HEK293 (cell line): ENCODE measurements at regions not wholly inside any gene's neighbourhood (a gene's known extent, or its start where the extent isn't known, plus 50 kb on each side); places are given as distances from the start of the nearest gene placed in this dataset.

ENCODE experiments used
- ZNF10 ChIP-seq: fragments of 450-650 bp; formaldehyde crosslinking; IDR thresholded peaks from 2 replicates; pipeline ENCODE4 v1.5.1; 2017; ENCODE audit warnings: missing biosample characterization, missing genetic modification characterization
- ZNF248 ChIP-seq: fragments of 450-650 bp; formaldehyde crosslinking; IDR thresholded peaks from 2 replicates; pipeline ENCODE4 v1.5.1; 2017; ENCODE audit warnings: missing biosample characterization, missing genetic modification characterization
- TF ChIP-seq, protein P1 (sequence below): fragments of 450-650 bp; formaldehyde crosslinking; IDR thresholded peaks from 2 replicates; pipeline ENCODE4 v1.5.1; 2016; ENCODE audit warnings: missing biosample characterization, missing genetic modification characterization
- TF ChIP-seq, protein P2 (sequence below): fragments of 450-650 bp; formaldehyde crosslinking; IDR thresholded peaks from 2 replicates; pipeline ENCODE4 v1.5.1; 2016; ENCODE audit warnings: missing biosample characterization, missing genetic modification characterization
- TF ChIP-seq, protein P3 (sequence below): fragments of 450-650 bp; IDR thresholded peaks from 2 replicates; pipeline ENCODE4 v1.5.1; 2018; ENCODE audit warnings: missing biosample characterization, missing genetic modification characterization

DNA sequence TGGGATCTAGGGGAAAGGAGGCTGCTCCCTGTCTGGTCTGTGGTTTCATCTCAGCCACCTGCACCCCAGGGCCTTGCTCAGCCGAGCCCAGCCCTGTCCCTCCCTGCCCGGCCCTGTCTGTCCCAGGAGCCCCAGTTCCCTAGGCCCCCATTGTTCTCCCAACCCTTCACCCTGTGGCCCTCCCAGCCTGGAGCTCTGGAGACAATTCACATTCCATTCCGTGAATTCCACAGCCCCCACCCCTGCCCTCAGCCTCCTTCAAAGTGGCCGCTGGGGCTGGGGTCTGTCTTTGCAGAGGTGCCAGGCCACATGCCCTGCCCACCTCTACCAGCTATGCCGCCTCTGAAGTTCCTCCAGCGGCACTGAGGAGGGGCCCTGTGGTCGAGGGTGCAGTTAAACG lies 77.9 kb upstream of the WNT11 start:
- TF ChIP-seq, protein P1, sequence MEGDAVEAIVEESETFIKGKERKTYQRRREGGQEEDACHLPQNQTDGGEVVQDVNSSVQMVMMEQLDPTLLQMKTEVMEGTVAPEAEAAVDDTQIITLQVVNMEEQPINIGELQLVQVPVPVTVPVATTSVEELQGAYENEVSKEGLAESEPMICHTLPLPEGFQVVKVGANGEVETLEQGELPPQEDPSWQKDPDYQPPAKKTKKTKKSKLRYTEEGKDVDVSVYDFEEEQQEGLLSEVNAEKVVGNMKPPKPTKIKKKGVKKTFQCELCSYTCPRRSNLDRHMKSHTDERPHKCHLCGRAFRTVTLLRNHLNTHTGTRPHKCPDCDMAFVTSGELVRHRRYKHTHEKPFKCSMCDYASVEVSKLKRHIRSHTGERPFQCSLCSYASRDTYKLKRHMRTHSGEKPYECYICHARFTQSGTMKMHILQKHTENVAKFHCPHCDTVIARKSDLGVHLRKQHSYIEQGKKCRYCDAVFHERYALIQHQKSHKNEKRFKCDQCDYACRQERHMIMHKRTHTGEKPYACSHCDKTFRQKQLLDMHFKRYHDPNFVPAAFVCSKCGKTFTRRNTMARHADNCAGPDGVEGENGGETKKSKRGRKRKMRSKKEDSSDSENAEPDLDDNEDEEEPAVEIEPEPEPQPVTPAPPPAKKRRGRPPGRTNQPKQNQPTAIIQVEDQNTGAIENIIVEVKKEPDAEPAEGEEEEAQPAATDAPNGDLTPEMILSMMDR (tag by site-specific recombination): no peak
- TF ChIP-seq, protein P2, sequence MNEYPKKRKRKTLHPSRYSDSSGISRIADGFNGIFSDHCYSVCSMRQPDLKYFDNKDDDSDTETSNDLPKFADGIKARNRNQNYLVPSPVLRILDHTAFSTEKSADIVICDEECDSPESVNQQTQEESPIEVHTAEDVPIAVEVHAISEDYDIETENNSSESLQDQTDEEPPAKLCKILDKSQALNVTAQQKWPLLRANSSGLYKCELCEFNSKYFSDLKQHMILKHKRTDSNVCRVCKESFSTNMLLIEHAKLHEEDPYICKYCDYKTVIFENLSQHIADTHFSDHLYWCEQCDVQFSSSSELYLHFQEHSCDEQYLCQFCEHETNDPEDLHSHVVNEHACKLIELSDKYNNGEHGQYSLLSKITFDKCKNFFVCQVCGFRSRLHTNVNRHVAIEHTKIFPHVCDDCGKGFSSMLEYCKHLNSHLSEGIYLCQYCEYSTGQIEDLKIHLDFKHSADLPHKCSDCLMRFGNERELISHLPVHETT (tag by site-specific recombination): no peak
- TF ChIP-seq, protein P3, sequence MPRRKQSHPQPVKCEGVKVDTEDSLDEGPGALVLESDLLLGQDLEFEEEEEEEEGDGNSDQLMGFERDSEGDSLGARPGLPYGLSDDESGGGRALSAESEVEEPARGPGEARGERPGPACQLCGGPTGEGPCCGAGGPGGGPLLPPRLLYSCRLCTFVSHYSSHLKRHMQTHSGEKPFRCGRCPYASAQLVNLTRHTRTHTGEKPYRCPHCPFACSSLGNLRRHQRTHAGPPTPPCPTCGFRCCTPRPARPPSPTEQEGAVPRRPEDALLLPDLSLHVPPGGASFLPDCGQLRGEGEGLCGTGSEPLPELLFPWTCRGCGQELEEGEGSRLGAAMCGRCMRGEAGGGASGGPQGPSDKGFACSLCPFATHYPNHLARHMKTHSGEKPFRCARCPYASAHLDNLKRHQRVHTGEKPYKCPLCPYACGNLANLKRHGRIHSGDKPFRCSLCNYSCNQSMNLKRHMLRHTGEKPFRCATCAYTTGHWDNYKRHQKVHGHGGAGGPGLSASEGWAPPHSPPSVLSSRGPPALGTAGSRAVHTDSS (tag by site-specific recombination): no peak
- TF ChIP-seq ZNF10 (tag by site-specific recombination): no peak
- TF ChIP-seq ZNF248 (tag by site-specific recombination): no peak
